ENCODE measurements at regions not wholly inside any gene's neighbourhood (a gene's known extent, or its start where the extent isn't known, plus 50 kb on each side); places are given as distances from the start of the nearest gene placed in this dataset.

DNA sequence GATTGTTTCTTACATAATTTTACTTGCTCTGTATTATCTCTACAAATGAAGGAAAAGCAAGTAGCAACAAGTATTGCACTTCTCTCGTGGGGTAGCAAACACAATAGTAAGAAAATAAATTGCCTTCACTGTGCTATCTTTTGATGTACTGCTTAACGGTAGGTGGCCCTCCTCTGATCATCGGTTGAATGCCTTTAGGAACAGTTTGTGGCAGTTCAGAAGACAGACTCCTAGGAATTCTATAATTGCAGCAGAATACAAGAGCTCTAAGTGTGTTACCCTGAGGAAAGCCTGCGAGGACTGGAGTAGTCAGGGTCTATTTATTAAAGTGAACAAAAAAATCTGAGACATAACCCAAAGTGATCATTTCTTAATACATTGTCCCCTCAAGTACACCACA is 1135.9 kb downstream of the KCNT2 start:
- no peak for ATAC-seq
- no peak for DNase-seq
- no peaks in the 10 kb centered on the region for H3K27me3 ChIP-seq
- intact Hi-C loops (cut with DNase I; ENCODE audit: low total_unique reads), result no loop called here
- no peaks in the 10 kb centered on the region for H3K9me3 ChIP-seq
- no peak overlapping the region for H3K4me3 ChIP-seq
- H3K4me1 ChIP-seq, result no peaks in the 10 kb centered on the region
- TF ChIP-seq POLR2A (IDR thresholded peaks at IDR 0.05), result no peak
- TF ChIP-seq, protein P1, sequence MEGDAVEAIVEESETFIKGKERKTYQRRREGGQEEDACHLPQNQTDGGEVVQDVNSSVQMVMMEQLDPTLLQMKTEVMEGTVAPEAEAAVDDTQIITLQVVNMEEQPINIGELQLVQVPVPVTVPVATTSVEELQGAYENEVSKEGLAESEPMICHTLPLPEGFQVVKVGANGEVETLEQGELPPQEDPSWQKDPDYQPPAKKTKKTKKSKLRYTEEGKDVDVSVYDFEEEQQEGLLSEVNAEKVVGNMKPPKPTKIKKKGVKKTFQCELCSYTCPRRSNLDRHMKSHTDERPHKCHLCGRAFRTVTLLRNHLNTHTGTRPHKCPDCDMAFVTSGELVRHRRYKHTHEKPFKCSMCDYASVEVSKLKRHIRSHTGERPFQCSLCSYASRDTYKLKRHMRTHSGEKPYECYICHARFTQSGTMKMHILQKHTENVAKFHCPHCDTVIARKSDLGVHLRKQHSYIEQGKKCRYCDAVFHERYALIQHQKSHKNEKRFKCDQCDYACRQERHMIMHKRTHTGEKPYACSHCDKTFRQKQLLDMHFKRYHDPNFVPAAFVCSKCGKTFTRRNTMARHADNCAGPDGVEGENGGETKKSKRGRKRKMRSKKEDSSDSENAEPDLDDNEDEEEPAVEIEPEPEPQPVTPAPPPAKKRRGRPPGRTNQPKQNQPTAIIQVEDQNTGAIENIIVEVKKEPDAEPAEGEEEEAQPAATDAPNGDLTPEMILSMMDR (IDR thresholded peaks at IDR 0.05 in 4 of 5, conservative IDR thresholded peaks at IDR 0.05 in 1 of 5), result no peak
- no peak overlapping the region for H3K27ac ChIP-seq
- in situ Hi-C loops (cut with MboI; ENCODE audit: low sequenced_read_pairs in 4 of 4), result no loop called here
- H3K36me3 ChIP-seq, result no peaks in the 10 kb centered on the region

DNA sequence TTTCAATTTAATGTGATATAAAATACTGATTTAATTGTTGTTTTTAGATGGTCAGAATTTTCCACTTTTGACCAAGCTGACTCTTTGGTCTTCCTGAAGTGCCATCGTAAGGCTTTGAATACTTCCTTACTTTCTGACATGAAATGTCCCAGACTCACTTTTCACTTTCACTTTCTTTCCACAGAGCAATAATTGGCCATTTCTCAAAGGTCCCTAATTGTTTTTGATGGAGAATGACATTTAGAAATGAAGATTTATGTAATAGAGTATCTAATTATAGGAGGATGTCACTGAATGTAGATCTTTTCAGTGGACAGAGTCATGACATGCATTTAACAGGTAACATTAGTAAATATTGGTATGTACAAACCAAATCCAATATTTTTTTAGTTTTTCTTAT is 1141.6 kb downstream of the KCNT2 start:
- in situ Hi-C loops (cut with MboI; ENCODE audit: low sequenced_read_pairs in 4 of 4) (no loop called here), intact Hi-C loops (cut with DNase I; ENCODE audit: low total_unique reads) (no loop called here)
- no peaks in the 10 kb centered on the region for H3K9me3 ChIP-seq
- H3K4me1 ChIP-seq, result no peaks in the 10 kb centered on the region
- H3K27ac ChIP-seq, result no peak overlapping the region
- no peaks in the 10 kb centered on the region for H3K36me3 ChIP-seq
- no peaks in the 10 kb centered on the region for H3K27me3 ChIP-seq
- no peak overlapping the region for H3K4me3 ChIP-seq
- TF ChIP-seq POLR2A (IDR thresholded peaks at IDR 0.05), result no peak
- TF ChIP-seq, protein P1 (IDR thresholded peaks at IDR 0.05 in 4 of 5, conservative IDR thresholded peaks at IDR 0.05 in 1 of 5), result no peak
- no peak for ATAC-seq
- DNase-seq, result no peak

DNA sequence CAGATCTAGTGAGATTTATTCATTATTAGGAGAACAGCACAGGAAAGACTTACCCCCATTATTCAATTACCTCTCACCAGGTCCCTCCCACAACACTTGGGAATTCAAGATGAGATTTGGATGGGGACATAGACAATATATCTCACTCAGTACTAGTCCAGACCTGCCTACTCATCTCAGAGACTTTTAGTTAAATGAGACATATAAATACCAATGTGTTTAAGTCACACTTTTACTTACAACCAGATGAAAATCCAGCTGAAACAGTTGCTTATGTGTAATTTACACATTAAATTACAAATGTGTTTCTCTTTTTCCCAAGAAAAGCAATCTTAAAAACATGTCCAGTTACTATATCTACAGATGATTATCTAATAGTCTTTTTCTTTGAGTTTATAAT is 1145.6 kb downstream of the KCNT2 start:
- Histone ChIP-seq H3K36me3 (no peaks in the 10 kb centered on the region), H3K27ac (no peak overlapping the region), H3K27me3 (no peaks in the 10 kb centered on the region), H3K4me1 (no peaks in the 10 kb centered on the region), H3K4me3 (no peak overlapping the region), H3K9me3 (no peaks in the 10 kb centered on the region)
- no peak for ATAC-seq
- DNase-seq, result no peak
- intact Hi-C loops (cut with DNase I; ENCODE audit: low total_unique reads), result no loop called here
- TF ChIP-seq POLR2A (IDR thresholded peaks at IDR 0.05), result no peak
- TF ChIP-seq, protein P1 (IDR thresholded peaks at IDR 0.05 in 4 of 5, conservative IDR thresholded peaks at IDR 0.05 in 1 of 5), result no peak
- in situ Hi-C loops (cut with MboI; ENCODE audit: low sequenced_read_pairs in 4 of 4), result no loop called here

DNA sequence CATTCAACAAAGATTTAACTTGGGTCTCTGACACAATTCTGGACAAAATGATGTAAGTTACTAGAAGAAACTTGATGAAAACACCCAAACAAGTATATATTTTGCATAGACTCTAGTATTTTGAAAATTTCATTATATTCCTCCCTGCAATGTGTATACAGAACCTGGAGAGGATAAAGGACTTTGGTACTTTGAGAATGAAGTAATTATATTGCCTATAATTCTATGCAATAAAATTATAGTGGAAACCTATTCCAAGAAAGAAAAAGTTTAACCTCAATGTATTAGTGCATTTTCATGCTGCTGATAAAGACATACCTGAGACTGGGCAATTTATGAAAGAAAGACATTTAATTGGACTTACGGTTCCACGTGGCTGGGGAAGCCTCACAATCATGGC is 1146.1 kb downstream of the KCNT2 start:
- in situ Hi-C loops (cut with MboI; ENCODE audit: low sequenced_read_pairs in 4 of 4) (no loop called here), intact Hi-C loops (cut with DNase I; ENCODE audit: low total_unique reads) (no loop called here)
- H3K4me3 ChIP-seq, result no peak overlapping the region
- H3K27ac ChIP-seq, result no peak overlapping the region
- H3K36me3 ChIP-seq, result no peaks in the 10 kb centered on the region
- H3K4me1 ChIP-seq, result no peaks in the 10 kb centered on the region
- H3K27me3 ChIP-seq, result no peaks in the 10 kb centered on the region
- TF ChIP-seq, protein P1 (IDR thresholded peaks at IDR 0.05 in 4 of 5, conservative IDR thresholded peaks at IDR 0.05 in 1 of 5), result no peak
- TF ChIP-seq POLR2A (IDR thresholded peaks at IDR 0.05), result no peak
- H3K9me3 ChIP-seq, result no peaks in the 10 kb centered on the region
- DNase-seq, result no peak
- no peak for ATAC-seq

DNA sequence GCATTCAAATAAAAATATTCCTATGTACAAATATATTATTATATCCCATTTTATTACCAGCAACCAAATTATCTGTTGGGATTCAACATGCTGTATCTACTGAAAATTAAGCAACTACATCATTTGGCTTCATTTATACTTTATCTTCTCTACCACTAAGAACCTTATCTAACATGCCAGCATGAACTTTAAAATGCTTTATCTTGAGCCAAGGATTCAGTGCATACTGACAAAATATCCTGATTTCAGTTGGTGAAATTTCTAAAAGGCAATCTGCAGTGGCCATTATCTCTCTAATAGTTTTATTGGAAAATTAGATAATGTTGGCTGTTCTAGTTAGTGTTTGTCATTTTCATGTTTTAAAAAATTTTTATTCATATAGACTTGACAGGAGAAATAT is 1149.9 kb downstream of the KCNT2 start:
- Histone ChIP-seq H3K36me3 (no peaks in the 10 kb centered on the region), H3K27me3 (no peaks in the 10 kb centered on the region), H3K27ac (no peak overlapping the region), H3K4me3 (no peak overlapping the region), H3K4me1 (no peaks in the 10 kb centered on the region), H3K9me3 (no peaks in the 10 kb centered on the region)
- DNase-seq (no peak), ATAC-seq (no peak)
- intact Hi-C loops (cut with DNase I; ENCODE audit: low total_unique reads) (no loop called here), in situ Hi-C loops (cut with MboI; ENCODE audit: low sequenced_read_pairs in 4 of 4) (no loop called here)
- TF ChIP-seq POLR2A (IDR thresholded peaks at IDR 0.05), result no peak
- TF ChIP-seq, protein P1 (IDR thresholded peaks at IDR 0.05 in 4 of 5, conservative IDR thresholded peaks at IDR 0.05 in 1 of 5), result no peak
